Panc1 (cell line): ENCODE measurements at regions not wholly inside any gene's neighbourhood (a gene's known extent, or its start where the extent isn't known, plus 50 kb on each side); places are given as distances from the start of the nearest gene placed in this dataset.

Source experiments
- ATAC-seq: fragments of 200-7000 bp; cut with Tn5 transposase; 2 replicates; pipeline ENCODE4 v1.9.1; 2020; ENCODE audit warnings: mild to moderate bottlenecking, moderate library complexity
- BruUV-seq: library from RNA; stranded (reverse); fragments of 400-500 nt; replicated peaks from 2 replicates; lab custom pipeline; 2021; lab: Mats Ljungman, UMichigan
- CTCF ChIA-PET: fragments of 300-600 bp; sonication (Branson Sonifier 250); formaldehyde crosslinking; loops from one replicate; lab custom pipeline; 2022; ENCODE audit warnings: antibody characterized with exemption; lab: Charles Lee
- POLR2A ChIA-PET: fragments of 300-600 bp; sonication (Branson Sonifier 250); formaldehyde crosslinking; loops from one replicate; lab custom pipeline; 2022; ENCODE audit warnings: antibody characterized with exemption; lab: Charles Lee
- DNase-seq: peaks from one replicate; pipeline ENCODE4 v3.0.0-alpha.2; 2010; ENCODE audit warnings: low read depth, low spot score
- H3K27ac ChIP-seq: 2 replicates; pipeline ENCODE4 v1.5.1; 2011; ENCODE audit warnings: mild to moderate bottlenecking, low read length, inconsistent platforms
- H3K27me3 ChIP-seq: fragments of 200-500 bp; sonication (Bioruptor generic); 2 replicates; pipeline ENCODE4 v1.6.0; 2014; ENCODE audit warnings: low read length, inconsistent platforms; ENCODE audit not compliant: control insufficient read depth, insufficient read depth
- H3K36me3 ChIP-seq: fragments of 200-500 bp; sonication (Bioruptor generic); 2 replicates; pipeline ENCODE4 v1.5.1; 2014; ENCODE audit warnings: inconsistent platforms, mild to moderate bottlenecking, low read length, moderate library complexity; ENCODE audit not compliant: control insufficient read depth, insufficient read depth
- H3K4me1 ChIP-seq: 2 replicates; pipeline ENCODE4 v1.5.1; 2011; ENCODE audit warnings: inconsistent platforms, mild to moderate bottlenecking, low read length, moderate library complexity; ENCODE audit not compliant: control insufficient read depth, insufficient read depth
- H3K4me3 ChIP-seq, 2 experiments: 2 replicates each; pipeline ENCODE4 v1.5.1; 2011 to 2012; ENCODE audit warnings: low read depth in 2 of 2, low read length in 2 of 2, mild to moderate bottlenecking in 2 of 2, inconsistent platforms in 1 of 2, moderate library complexity in 1 of 2
- H3K9me3 ChIP-seq: fragments of 200-500 bp; sonication (Bioruptor generic); 2 replicates; pipeline ENCODE4 v1.5.1; 2014; ENCODE audit warnings: low read depth, mild to moderate bottlenecking, inconsistent platforms, low read length, moderate library complexity; ENCODE audit not compliant: control insufficient read depth, insufficient read depth
- POLR2AphosphoS5 ChIP-seq: IDR thresholded peaks from 2 replicates; pipeline ENCODE4 v1.6.1; 2012; ENCODE audit warnings: mild to moderate bottlenecking, low read depth, low read length, moderate library complexity
- SIN3A ChIP-seq: IDR thresholded peaks from 2 replicates; pipeline ENCODE4 v1.6.1; 2012; ENCODE audit warnings: low read depth, mild to moderate bottlenecking, low read length, moderate library complexity, borderline replicate concordance; ENCODE audit not compliant: insufficient read depth
- TCF7L2 ChIP-seq: IDR thresholded peaks from 2 replicates; pipeline ENCODE4 v1.6.1; 2011; ENCODE audit warnings: mild to moderate bottlenecking, low read depth, low read length, inconsistent platforms
- in situ Hi-C: cut with HindIII; loops from 2 replicates; pipeline ENCODE4 v1.10.0; 2016; ENCODE audit warnings: low sequenced_read_pairs, low pct_unique_long_range_greater_than_20kb
- intact Hi-C: fragments of 100-400 bp; cut with micrococcal nuclease; formaldehyde crosslinking; loops from one replicate; pipeline ENCODE4 v1.10.0; 2022; ENCODE audit not compliant: unreplicated experiment
- TF ChIP-seq, protein P1 (sequence below), 2 experiments: IDR thresholded peaks; 2 replicates each; pipeline ENCODE4 v1.6.1; 2011 to 2012; ENCODE audit warnings: low read depth in 2 of 2, control low read depth in 1 of 2, low read length in 1 of 2, mild to moderate bottlenecking in 1 of 2, moderate library complexity in 1 of 2; ENCODE audit not compliant: insufficient read depth in 1 of 2
- TF ChIP-seq, protein P2 (sequence below): fragments of 450-650 bp; IDR thresholded peaks from 2 replicates; pipeline ENCODE4 v1.5.1; 2017; ENCODE audit warnings: mild to moderate bottlenecking

DNA sequence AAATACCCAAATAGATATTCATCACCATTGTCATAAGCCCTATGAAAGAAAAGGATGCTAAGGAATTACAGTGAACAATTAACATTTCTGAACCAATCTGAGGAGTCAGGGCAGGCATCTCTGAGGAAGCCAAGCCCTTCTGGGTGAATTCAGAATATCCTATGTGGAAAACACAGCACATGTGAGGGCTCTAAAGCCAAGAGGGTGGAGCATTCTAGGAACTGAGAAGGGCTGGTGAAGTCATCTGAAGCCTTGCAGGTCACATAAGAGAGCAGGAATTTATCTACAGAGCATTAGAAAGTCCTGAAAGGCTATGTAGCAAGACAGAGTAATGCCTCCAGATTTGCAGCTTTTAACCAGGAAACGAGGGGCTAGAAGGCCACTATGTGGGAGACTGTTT lies 195.7 kb downstream of the SPATA18 start:
- Histone ChIP-seq H3K36me3 (no peaks in the 10 kb centered on the region), H3K4me1 (no peaks in the 10 kb centered on the region), H3K9me3 (no peaks in the 10 kb centered on the region), H3K27ac (no peak overlapping the region), H3K4me3 (no peak overlapping the region), H3K27me3 (no peaks in the 10 kb centered on the region)
- TF ChIP-seq, protein P1, sequence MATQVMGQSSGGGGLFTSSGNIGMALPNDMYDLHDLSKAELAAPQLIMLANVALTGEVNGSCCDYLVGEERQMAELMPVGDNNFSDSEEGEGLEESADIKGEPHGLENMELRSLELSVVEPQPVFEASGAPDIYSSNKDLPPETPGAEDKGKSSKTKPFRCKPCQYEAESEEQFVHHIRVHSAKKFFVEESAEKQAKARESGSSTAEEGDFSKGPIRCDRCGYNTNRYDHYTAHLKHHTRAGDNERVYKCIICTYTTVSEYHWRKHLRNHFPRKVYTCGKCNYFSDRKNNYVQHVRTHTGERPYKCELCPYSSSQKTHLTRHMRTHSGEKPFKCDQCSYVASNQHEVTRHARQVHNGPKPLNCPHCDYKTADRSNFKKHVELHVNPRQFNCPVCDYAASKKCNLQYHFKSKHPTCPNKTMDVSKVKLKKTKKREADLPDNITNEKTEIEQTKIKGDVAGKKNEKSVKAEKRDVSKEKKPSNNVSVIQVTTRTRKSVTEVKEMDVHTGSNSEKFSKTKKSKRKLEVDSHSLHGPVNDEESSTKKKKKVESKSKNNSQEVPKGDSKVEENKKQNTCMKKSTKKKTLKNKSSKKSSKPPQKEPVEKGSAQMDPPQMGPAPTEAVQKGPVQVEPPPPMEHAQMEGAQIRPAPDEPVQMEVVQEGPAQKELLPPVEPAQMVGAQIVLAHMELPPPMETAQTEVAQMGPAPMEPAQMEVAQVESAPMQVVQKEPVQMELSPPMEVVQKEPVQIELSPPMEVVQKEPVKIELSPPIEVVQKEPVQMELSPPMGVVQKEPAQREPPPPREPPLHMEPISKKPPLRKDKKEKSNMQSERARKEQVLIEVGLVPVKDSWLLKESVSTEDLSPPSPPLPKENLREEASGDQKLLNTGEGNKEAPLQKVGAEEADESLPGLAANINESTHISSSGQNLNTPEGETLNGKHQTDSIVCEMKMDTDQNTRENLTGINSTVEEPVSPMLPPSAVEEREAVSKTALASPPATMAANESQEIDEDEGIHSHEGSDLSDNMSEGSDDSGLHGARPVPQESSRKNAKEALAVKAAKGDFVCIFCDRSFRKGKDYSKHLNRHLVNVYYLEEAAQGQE (IDR thresholded peaks at IDR 0.05; ENCODE audit: insufficient read depth in 1 of 2, low read depth in 2 of 2, low read length in 1 of 2) = no peak
- TF ChIP-seq, protein P2, sequence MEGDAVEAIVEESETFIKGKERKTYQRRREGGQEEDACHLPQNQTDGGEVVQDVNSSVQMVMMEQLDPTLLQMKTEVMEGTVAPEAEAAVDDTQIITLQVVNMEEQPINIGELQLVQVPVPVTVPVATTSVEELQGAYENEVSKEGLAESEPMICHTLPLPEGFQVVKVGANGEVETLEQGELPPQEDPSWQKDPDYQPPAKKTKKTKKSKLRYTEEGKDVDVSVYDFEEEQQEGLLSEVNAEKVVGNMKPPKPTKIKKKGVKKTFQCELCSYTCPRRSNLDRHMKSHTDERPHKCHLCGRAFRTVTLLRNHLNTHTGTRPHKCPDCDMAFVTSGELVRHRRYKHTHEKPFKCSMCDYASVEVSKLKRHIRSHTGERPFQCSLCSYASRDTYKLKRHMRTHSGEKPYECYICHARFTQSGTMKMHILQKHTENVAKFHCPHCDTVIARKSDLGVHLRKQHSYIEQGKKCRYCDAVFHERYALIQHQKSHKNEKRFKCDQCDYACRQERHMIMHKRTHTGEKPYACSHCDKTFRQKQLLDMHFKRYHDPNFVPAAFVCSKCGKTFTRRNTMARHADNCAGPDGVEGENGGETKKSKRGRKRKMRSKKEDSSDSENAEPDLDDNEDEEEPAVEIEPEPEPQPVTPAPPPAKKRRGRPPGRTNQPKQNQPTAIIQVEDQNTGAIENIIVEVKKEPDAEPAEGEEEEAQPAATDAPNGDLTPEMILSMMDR = no peak
- TF ChIP-seq TCF7L2 (no peak), SIN3A (no peak), POLR2AphosphoS5 (no peak)
- CTCF ChIA-PET = no interaction called here
- DNase-seq = no peak
- no peak for ATAC-seq
- in situ Hi-C loops (no loop called here), intact Hi-C loops (no loop called here)
- no TSS peak for BruUV-seq
- POLR2A ChIA-PET = no interaction called here

DNA sequence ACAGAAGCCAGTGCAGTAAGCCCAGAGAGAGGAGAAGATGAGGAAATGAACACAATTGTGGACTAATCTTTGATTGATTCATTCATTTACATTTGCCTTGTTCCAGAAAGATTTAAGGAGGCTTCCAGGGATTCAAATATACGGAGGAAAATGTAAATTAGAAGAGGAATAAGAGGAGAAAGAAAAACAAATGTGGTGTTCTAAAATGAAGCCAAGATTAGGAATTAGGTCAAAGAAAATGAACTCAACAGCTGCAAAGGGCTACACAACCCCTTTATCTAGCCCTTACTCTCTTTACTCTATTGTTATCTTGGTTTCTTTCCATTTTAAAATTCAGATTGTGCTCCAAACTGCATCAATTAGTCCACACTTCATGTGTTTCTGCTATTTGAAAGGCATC lies 196.8 kb downstream of the SPATA18 start:
- CTCF ChIA-PET = no interaction called here
- Histone ChIP-seq H3K9me3 (no peaks in the 10 kb centered on the region), H3K27ac (no peak overlapping the region), H3K36me3 (no peaks in the 10 kb centered on the region), H3K27me3 (no peaks in the 10 kb centered on the region), H3K4me1 (no peaks in the 10 kb centered on the region), H3K4me3 (no peak overlapping the region)
- TF ChIP-seq, protein P2 = no peak
- TF ChIP-seq TCF7L2 = no peak
- no peak for TF ChIP-seq POLR2AphosphoS5
- no peak for TF ChIP-seq SIN3A
- TF ChIP-seq, protein P1 (IDR thresholded peaks at IDR 0.05; ENCODE audit: insufficient read depth in 1 of 2, low read depth in 2 of 2, low read length in 1 of 2) = no peak
- no peak for DNase-seq
- BruUV-seq = no TSS peak
- in situ Hi-C loops = no loop called here
- ATAC-seq = no peak
- POLR2A ChIA-PET = interaction anchor here (0.5 kb wide), 1 partner anchor 13 kb away, joined by 4 read pairs; no protein-coding TSS in a partner anchor
- intact Hi-C loops = no loop called here
